ENCODE measurements at regions not wholly inside any gene's neighbourhood (a gene's known extent, or its start where the extent isn't known, plus 50 kb on each side); places are given as distances from the start of the nearest gene placed in this dataset.
A peak's percentile ranks its signal among the peaks of the same experiment; 100 is the strongest.

DNA sequence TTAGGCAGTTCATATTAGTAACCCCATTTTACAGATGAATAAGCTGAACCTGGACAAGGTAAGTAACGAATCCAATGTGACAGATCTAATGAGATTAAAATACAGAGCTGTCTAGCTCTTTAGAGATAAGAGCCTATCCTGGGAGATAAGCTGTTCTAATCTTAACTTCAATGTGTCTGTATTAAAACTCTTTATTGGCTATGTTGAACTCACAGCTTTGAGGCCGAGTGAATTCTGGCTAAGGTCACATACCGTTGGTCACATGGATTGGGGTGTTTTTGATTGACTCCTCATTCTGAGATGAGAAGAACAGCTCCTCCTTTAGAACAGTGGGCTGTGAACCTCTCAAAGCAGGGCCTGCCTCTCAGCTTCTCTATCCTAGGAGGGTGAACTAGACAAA is 113.4 kb upstream of the EEPD1 start:
- no peak overlapping the region for H2BK120ac ChIP-seq (ENCODE audit: low read depth, low read length)
- no peak overlapping the region for H3K4me3 ChIP-seq (ENCODE audit: insufficient read depth, low read depth, low read length)
- H3K9me3 ChIP-seq (ENCODE audit: control insufficient read depth, insufficient read depth, low read length) = no peaks in the 10 kb centered on the region
- no peaks in the 10 kb centered on the region; the same call in 1 of the 2 replicates for H3K9me1 ChIP-seq (ENCODE audit: insufficient read depth, low read length)
- no peak overlapping the region for H2AFZ ChIP-seq (replicated peaks; ENCODE audit: low read length, poor library complexity)
- H4K20me1 ChIP-seq (ENCODE audit: insufficient read depth, low read length) = no peaks in the 10 kb centered on the region
- no peak overlapping the region for H3K18ac ChIP-seq (ENCODE audit: low read depth, low read length)
- no TSS peak for BruUV-seq (replicated peaks)
- H2AK9ac ChIP-seq (replicated peaks; ENCODE audit: low read depth, low read length, poor library complexity) = no peak overlapping the region
- H4K8ac ChIP-seq (ENCODE audit: low read depth in 2 of 2, low read length in 2 of 2) = no peak overlapping the region
- 0 out of 2 replicates have a peak overlapping the region, but pooled peaks have one; percentile 29 for H3K4ac ChIP-seq (ENCODE audit: low read depth, low read length)
- H2BK20ac ChIP-seq (ENCODE audit: low read depth, low read length) = no peak overlapping the region
- H3K36me3 ChIP-seq (ENCODE audit: control insufficient read depth, insufficient read depth, low read length) = no peaks in the 10 kb centered on the region
- H3K27ac ChIP-seq (ENCODE audit: insufficient read depth, low read length) = no peak overlapping the region
- ATAC-seq (ENCODE audit: low read depth) (no peak), DNase-seq (no peak)
- TF ChIP-seq RCOR1 (IDR thresholded peaks at IDR 0.05; ENCODE audit: insufficient replicate concordance, low read length) = no peak
- TF ChIP-seq MXI1 (IDR thresholded peaks at IDR 0.05; ENCODE audit: borderline replicate concordance, low read depth, low read length) = no peak
- no peak for TF ChIP-seq FOS (IDR thresholded peaks at IDR 0.05; ENCODE audit: low read depth, low read length)
- TF ChIP-seq, protein P1, sequence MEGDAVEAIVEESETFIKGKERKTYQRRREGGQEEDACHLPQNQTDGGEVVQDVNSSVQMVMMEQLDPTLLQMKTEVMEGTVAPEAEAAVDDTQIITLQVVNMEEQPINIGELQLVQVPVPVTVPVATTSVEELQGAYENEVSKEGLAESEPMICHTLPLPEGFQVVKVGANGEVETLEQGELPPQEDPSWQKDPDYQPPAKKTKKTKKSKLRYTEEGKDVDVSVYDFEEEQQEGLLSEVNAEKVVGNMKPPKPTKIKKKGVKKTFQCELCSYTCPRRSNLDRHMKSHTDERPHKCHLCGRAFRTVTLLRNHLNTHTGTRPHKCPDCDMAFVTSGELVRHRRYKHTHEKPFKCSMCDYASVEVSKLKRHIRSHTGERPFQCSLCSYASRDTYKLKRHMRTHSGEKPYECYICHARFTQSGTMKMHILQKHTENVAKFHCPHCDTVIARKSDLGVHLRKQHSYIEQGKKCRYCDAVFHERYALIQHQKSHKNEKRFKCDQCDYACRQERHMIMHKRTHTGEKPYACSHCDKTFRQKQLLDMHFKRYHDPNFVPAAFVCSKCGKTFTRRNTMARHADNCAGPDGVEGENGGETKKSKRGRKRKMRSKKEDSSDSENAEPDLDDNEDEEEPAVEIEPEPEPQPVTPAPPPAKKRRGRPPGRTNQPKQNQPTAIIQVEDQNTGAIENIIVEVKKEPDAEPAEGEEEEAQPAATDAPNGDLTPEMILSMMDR (conservative IDR thresholded peaks at IDR 0.05; ENCODE audit: low read depth, low read length) = no peak
- TF ChIP-seq POLR2A (IDR thresholded peaks at IDR 0.05; ENCODE audit: low read depth, low read length) = no peak
- TF ChIP-seq ELK1 (IDR thresholded peaks at IDR 0.05; ENCODE audit: borderline replicate concordance, low read depth, low read length) = no peak
- POLR2A ChIA-PET (ENCODE audit: unreplicated experiment) = no interaction called here
- H3K9ac ChIP-seq (ENCODE audit: low read depth, low read length) = no peak overlapping the region
- no peaks in the 10 kb centered on the region for H3K79me1 ChIP-seq (ENCODE audit: low read depth in 1 of 2, low read length in 2 of 2)
- H3K4me1 ChIP-seq (ENCODE audit: control insufficient read depth, insufficient read depth, low read length) = peaks cover 8% of the 10 kb centered on the region; the same call in 1 of the 2 replicates
- no peak overlapping the region for H4K5ac ChIP-seq (ENCODE audit: low read depth, low read length)
- CTCF ChIA-PET = interaction anchor here (0.7 kb wide), 1 partner anchor 43 kb away, joined by 3 read pairs; no protein-coding TSS in a partner anchor
- no peak overlapping the region for H2AK5ac ChIP-seq (ENCODE audit: low read depth, low read length)
- no peak overlapping the region for H4K91ac ChIP-seq (ENCODE audit: insufficient read depth, low read depth, low read length)
- no peak overlapping the region for H2BK5ac ChIP-seq (ENCODE audit: low read depth, low read length, poor library complexity, severe bottlenecking)
- no peaks in the 10 kb centered on the region; the same call in 1 of the 2 replicates for H3K27me3 ChIP-seq (ENCODE audit: control insufficient read depth, insufficient read depth, low read length)
- no peak overlapping the region for H3K4me2 ChIP-seq (ENCODE audit: low read depth, low read length)
- dilution Hi-C loops (cut with HindIII; ENCODE audit: low sequenced_read_pairs, unreplicated experiment) = no loop called here
- 100% methylated on average over 1 of the region's 3 CpGs; no CpG with 5 or more reads in 1 of the 2 experiments for WGBS, 2 experiments (ENCODE audit: extremely low coverage in 2 of 2, insufficient read length in 1 of 2)
- intact Hi-C loops (cut with micrococcal nuclease) = no loop called here
- H3K14ac ChIP-seq (replicated peaks; ENCODE audit: low read depth, low read length) = no peak overlapping the region
- in situ Hi-C loops (cut with MboI; ENCODE audit: low sequenced_read_pairs) = no loop called here
- no peak overlapping the region for H3K23ac ChIP-seq (ENCODE audit: low read depth, low read length)
- no peak overlapping the region for H3K56ac ChIP-seq (ENCODE audit: extremely low read depth, insufficient read depth, low read length)
- H2BK15ac ChIP-seq (ENCODE audit: low read depth, low read length) = no peak overlapping the region
